ENCODE measurements at regions not wholly inside any gene's neighbourhood (a gene's known extent, or its start where the extent isn't known, plus 50 kb on each side); places are given as distances from the start of the nearest gene placed in this dataset.

GRCh38 chr13:74372511-74372910 lies 238.3 kb upstream of the KLF12 start:
- intact Hi-C loops (cut with micrococcal nuclease; ENCODE audit: unreplicated experiment) (no loop called here), in situ Hi-C loops (cut with HindIII; ENCODE audit: low pct_unique_long_range_greater_than_20kb, low sequenced_read_pairs) (no loop called here)
- Histone ChIP-seq H3K4me1 (ENCODE audit: control insufficient read depth, insufficient read depth, low read length) (no peaks in the 10 kb centered on the region), H3K27me3 (ENCODE audit: control insufficient read depth, insufficient read depth, low read length) (no peaks in the 10 kb centered on the region), H3K36me3 (ENCODE audit: control insufficient read depth, insufficient read depth, low read length) (no peaks in the 10 kb centered on the region), H3K4me3 (ENCODE audit: low read depth in 2 of 2, low read length in 2 of 2) (no peak overlapping the region), H3K27ac (ENCODE audit: low read length) (no peak overlapping the region), H3K9me3 (ENCODE audit: control insufficient read depth, insufficient read depth, low read depth, low read length) (no peaks in the 10 kb centered on the region)
- no peak for DNase-seq (ENCODE audit: low read depth, low spot score)
- BruUV-seq (replicated peaks), result no TSS peak
- TF ChIP-seq, protein P1, sequence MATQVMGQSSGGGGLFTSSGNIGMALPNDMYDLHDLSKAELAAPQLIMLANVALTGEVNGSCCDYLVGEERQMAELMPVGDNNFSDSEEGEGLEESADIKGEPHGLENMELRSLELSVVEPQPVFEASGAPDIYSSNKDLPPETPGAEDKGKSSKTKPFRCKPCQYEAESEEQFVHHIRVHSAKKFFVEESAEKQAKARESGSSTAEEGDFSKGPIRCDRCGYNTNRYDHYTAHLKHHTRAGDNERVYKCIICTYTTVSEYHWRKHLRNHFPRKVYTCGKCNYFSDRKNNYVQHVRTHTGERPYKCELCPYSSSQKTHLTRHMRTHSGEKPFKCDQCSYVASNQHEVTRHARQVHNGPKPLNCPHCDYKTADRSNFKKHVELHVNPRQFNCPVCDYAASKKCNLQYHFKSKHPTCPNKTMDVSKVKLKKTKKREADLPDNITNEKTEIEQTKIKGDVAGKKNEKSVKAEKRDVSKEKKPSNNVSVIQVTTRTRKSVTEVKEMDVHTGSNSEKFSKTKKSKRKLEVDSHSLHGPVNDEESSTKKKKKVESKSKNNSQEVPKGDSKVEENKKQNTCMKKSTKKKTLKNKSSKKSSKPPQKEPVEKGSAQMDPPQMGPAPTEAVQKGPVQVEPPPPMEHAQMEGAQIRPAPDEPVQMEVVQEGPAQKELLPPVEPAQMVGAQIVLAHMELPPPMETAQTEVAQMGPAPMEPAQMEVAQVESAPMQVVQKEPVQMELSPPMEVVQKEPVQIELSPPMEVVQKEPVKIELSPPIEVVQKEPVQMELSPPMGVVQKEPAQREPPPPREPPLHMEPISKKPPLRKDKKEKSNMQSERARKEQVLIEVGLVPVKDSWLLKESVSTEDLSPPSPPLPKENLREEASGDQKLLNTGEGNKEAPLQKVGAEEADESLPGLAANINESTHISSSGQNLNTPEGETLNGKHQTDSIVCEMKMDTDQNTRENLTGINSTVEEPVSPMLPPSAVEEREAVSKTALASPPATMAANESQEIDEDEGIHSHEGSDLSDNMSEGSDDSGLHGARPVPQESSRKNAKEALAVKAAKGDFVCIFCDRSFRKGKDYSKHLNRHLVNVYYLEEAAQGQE (IDR thresholded peaks at IDR 0.05; ENCODE audit: insufficient read depth in 1 of 2, low read depth in 2 of 2, low read length in 1 of 2), result no peak
- TF ChIP-seq, protein P2, sequence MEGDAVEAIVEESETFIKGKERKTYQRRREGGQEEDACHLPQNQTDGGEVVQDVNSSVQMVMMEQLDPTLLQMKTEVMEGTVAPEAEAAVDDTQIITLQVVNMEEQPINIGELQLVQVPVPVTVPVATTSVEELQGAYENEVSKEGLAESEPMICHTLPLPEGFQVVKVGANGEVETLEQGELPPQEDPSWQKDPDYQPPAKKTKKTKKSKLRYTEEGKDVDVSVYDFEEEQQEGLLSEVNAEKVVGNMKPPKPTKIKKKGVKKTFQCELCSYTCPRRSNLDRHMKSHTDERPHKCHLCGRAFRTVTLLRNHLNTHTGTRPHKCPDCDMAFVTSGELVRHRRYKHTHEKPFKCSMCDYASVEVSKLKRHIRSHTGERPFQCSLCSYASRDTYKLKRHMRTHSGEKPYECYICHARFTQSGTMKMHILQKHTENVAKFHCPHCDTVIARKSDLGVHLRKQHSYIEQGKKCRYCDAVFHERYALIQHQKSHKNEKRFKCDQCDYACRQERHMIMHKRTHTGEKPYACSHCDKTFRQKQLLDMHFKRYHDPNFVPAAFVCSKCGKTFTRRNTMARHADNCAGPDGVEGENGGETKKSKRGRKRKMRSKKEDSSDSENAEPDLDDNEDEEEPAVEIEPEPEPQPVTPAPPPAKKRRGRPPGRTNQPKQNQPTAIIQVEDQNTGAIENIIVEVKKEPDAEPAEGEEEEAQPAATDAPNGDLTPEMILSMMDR (IDR thresholded peaks at IDR 0.05), result no peak
- TF ChIP-seq SIN3A (IDR thresholded peaks at IDR 0.05; ENCODE audit: borderline replicate concordance, insufficient read depth, low read depth, low read length), result no peak
- no peak for TF ChIP-seq TCF7L2 (IDR thresholded peaks at IDR 0.05; ENCODE audit: low read depth, low read length)
- TF ChIP-seq POLR2AphosphoS5 (IDR thresholded peaks at IDR 0.05; ENCODE audit: low read depth, low read length), result no peak
- no peak for ATAC-seq
- CTCF ChIA-PET, result no interaction called here
- POLR2A ChIA-PET, result no interaction called here

GRCh38 chr13:74367193-74367592 lies 233.0 kb upstream of the KLF12 start:
- intact Hi-C loops (cut with micrococcal nuclease; ENCODE audit: unreplicated experiment) (no loop called here), in situ Hi-C loops (cut with HindIII; ENCODE audit: low pct_unique_long_range_greater_than_20kb, low sequenced_read_pairs) (no loop called here)
- H3K36me3 ChIP-seq (ENCODE audit: control insufficient read depth, insufficient read depth, low read length), result no peaks in the 10 kb centered on the region
- ChIA-PET POLR2A (no interaction called here), CTCF (no interaction called here)
- no TSS peak for BruUV-seq (replicated peaks)
- H3K4me3 ChIP-seq (ENCODE audit: low read depth in 2 of 2, low read length in 2 of 2), result no peak overlapping the region
- TF ChIP-seq POLR2AphosphoS5 (IDR thresholded peaks at IDR 0.05; ENCODE audit: low read depth, low read length), result no peak
- TF ChIP-seq SIN3A (IDR thresholded peaks at IDR 0.05; ENCODE audit: borderline replicate concordance, insufficient read depth, low read depth, low read length), result no peak
- TF ChIP-seq, protein P1 (IDR thresholded peaks at IDR 0.05; ENCODE audit: insufficient read depth in 1 of 2, low read depth in 2 of 2, low read length in 1 of 2), result no peak
- TF ChIP-seq TCF7L2 (IDR thresholded peaks at IDR 0.05; ENCODE audit: low read depth, low read length), result no peak
- TF ChIP-seq, protein P2 (IDR thresholded peaks at IDR 0.05), result no peak
- no peaks in the 10 kb centered on the region for H3K27me3 ChIP-seq (ENCODE audit: control insufficient read depth, insufficient read depth, low read length)
- no peak overlapping the region for H3K27ac ChIP-seq (ENCODE audit: low read length)
- H3K9me3 ChIP-seq (ENCODE audit: control insufficient read depth, insufficient read depth, low read depth, low read length), result no peaks in the 10 kb centered on the region
- DNase-seq (ENCODE audit: low read depth, low spot score), result no peak
- H3K4me1 ChIP-seq (ENCODE audit: control insufficient read depth, insufficient read depth, low read length), result no peaks in the 10 kb centered on the region
- ATAC-seq, result no peak

All from Panc1 (cell line).